ENCODE measurements at regions not wholly inside any gene's neighbourhood (a gene's known extent, or its start where the extent isn't known, plus 50 kb on each side); places are given as distances from the start of the nearest gene placed in this dataset.
A peak's percentile ranks its signal among the peaks of the same experiment; 100 is the strongest.

DNA sequence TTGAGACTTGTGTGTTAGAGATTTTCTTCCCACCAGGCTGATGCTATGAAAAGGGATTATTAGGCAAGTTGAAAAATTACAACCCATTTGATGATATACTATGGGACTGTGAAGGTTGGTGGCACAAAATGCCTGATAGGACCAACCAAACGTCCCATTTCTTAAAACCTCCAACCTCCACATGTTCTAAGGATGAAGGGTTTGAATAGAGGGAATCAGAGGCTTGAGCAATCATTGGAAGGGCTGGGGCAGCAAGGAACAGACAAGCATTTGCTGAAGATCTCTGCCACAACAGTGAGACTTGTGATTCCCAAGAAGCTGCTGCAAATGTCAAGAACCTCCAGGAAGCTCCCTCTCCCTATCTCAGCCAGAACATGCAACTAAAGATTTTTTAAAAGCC, 283.1 kb downstream of the ELAVL2 start:
- in situ Hi-C loops (cut with HindIII; ENCODE audit: low sequenced_read_pairs) = no loop called here
- DNase-seq (ENCODE audit: low spot score) = no peak

- in situ Hi-C loops (cut with HindIII; ENCODE audit: low sequenced_read_pairs) = no loop called here
Measured at GRCh38 chr9:23543419-23543818, 282.6 kb downstream of the ELAVL2 start.

GRCh38 chr9:23545728-23546127, 280.3 kb downstream of the ELAVL2 start:
- no peak for DNase-seq (ENCODE audit: low spot score)
- in situ Hi-C loops (cut with HindIII; ENCODE audit: low sequenced_read_pairs) = no loop called here

More at GRCh38 chr9:23543419-23543818, 282.6 kb downstream of the ELAVL2 start:
- no peak for DNase-seq (ENCODE audit: low spot score)

GRCh38 chr9:23551311-23551721, 274.7 kb downstream of the ELAVL2 start:
- DNase-seq (ENCODE audit: low spot score) = peak; percentile 46
- in situ Hi-C loops (cut with HindIII; ENCODE audit: low sequenced_read_pairs) = no loop called here

DNA sequence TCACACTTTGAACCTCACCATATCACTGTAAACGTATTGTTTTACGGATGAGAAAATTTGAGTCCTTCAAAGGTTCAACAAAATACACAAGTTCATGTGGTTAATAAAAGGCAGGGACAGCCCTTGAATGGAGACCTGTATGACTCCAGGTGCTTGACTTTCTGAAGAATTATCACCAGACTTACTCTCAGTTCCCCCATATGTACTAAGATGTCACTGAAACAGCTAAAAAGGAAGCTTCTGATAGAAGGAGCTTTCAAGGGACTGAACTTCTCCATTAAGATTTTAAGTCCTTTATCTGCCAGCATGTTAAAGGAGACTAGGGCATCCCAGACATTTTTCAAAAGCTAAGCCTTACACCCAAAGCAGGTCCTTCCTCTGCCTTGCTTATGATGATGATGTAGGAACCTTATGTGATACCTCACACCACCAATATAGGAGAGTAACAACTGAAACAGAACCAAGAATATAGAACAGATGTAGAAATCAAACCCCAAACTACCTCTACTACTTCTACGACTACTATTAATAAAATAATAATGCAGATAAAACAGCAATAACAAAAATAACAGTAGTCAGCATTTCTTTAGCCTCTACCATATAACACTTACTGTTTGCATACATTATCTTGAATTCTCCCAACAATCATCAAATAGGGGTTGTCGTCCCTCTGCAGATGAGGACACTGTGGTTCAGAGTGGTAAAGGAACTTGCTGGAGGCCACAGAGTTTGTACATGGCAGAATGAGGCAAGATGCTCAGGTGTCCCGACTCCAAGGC, 273.9 kb downstream of the ELAVL2 start:
- in situ Hi-C loops (cut with HindIII; ENCODE audit: low sequenced_read_pairs) = no loop called here
- no peak for DNase-seq (ENCODE audit: low spot score)

DNA sequence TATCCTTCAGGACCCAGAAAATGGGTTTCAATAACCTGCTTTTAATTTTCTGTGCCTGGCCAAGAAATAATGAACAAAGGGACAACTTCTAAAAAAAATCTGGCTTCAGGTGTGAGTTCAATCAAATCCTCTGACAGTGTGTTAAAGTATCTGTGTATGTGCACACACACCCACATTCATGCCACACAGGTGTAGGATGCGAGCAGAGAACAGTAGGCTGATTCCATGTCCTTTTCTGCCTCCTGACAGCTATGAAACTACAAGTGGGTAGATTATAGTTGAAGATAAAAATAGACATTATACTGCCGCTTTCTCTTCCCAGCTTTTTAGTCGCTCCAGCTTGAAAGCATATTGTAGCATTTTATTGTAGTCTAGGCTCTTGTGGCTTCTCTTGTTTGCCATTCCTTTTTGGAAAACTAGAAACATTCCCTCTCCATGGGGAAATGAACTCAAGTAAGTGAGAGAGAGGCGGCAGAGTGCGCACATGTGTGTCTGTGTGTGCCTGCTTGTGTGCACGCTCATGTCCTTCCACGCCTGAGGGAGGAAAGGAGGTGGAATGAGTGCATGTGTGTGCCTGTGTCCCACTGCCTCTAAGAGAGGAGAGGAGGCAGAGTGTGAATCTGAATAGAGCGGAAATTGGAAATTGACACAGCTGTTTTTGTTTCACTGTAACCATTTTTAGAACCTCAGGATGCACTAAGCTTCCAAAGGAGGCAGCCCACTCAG, 273.0 kb downstream of the ELAVL2 start:
- no peak for DNase-seq (ENCODE audit: low spot score)
- in situ Hi-C loops (cut with HindIII; ENCODE audit: low sequenced_read_pairs) = no loop called here

- in situ Hi-C loops (cut with HindIII; ENCODE audit: low sequenced_read_pairs) = no loop called here
- peak; percentile 92 for DNase-seq (ENCODE audit: low spot score)
Measured at GRCh38 chr9:23554686-23555085, 271.4 kb downstream of the ELAVL2 start.

DNA sequence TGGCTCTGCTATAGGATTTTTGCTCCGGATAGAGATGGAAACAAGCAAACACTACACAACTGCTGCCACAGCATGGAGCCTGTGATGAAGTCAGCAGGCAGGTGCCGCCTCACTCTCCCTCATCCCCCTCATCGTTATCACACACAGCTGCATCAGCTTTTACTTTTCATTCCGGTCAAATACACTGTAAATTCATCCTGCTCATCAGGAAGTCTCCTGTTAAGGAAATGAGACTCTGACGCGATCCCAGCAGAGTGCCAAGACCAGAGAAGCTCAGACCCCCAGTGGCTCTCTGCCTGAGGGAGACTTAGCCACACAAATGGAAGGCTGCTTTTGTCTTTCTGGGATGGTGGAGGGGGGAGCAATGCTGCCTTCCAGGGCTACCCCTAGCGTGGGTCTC, 270.2 kb downstream of the ELAVL2 start:
- in situ Hi-C loops (cut with HindIII; ENCODE audit: low sequenced_read_pairs) = no loop called here
- no peak for DNase-seq (ENCODE audit: low spot score)

DNA sequence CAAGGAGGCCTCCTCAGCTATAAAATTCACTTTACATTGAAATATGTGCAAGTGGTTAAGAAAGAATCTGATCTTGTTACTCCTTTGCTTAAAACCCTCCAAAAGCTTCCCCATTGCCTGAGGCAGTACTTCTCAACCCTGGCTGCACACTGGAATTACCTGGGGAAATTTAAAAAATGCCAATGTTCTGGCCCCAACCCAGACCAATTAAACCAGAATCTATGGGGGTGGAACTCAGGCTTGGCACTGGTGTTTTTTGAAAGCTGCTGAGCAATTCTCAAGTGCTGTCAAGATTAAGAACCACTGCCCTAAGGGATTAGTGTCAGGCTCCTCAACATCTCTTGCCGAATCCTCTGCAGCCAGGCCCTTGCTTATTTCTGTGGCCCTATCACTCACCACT, 269.6 kb downstream of the ELAVL2 start:
- DNase-seq (ENCODE audit: low spot score) = no peak
- in situ Hi-C loops (cut with HindIII; ENCODE audit: low sequenced_read_pairs) = no loop called here

GRCh38 chr9:23557689-23558088, 268.4 kb downstream of the ELAVL2 start:
- DNase-seq (ENCODE audit: low spot score) = no peak
- in situ Hi-C loops (cut with HindIII; ENCODE audit: low sequenced_read_pairs) = no loop called here

- in situ Hi-C loops (cut with HindIII; ENCODE audit: low sequenced_read_pairs) = no loop called here
- no peak for DNase-seq (ENCODE audit: low spot score)
Measured at GRCh38 chr9:23559522-23559921, 266.5 kb downstream of the ELAVL2 start.

DNA sequence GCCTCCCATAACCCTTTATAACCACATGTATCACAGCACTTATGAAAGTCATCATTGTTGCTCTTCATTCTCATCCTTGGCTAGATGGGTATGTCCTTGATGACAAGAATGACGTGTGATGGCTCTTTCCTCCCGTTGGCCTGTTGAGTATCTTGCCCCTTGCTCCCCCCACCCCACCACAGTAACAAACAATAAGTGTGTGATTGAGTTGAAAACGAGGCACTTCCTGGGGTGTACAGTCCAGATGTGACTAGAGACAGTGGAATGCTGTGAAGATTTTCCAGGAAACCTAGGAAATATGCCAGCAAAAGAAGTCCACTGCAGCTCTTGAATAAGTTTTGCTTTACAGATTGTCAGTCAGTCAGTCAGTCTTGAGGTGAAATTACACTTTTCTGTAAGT, 262.5 kb downstream of the ELAVL2 start:
- in situ Hi-C loops (cut with HindIII; ENCODE audit: low sequenced_read_pairs) = no loop called here
- no peak for DNase-seq (ENCODE audit: low spot score)

- in situ Hi-C loops (cut with HindIII; ENCODE audit: low sequenced_read_pairs) = no loop called here
- DNase-seq (ENCODE audit: low spot score) = peak; percentile 89
Measured at GRCh38 chr9:23567516-23568165, 258.4 kb downstream of the ELAVL2 start.

- in situ Hi-C loops (cut with HindIII; ENCODE audit: low sequenced_read_pairs) = no loop called here
- DNase-seq (ENCODE audit: low spot score) = no peak
Measured at GRCh38 chr9:23571414-23572104, 254.5 kb downstream of the ELAVL2 start.

GRCh38 chr9:23573800-23574199, 252.2 kb downstream of the ELAVL2 start:
- DNase-seq (ENCODE audit: low spot score) = no peak
- in situ Hi-C loops (cut with HindIII; ENCODE audit: low sequenced_read_pairs) = no loop called here

- in situ Hi-C loops (cut with HindIII; ENCODE audit: low sequenced_read_pairs) = no loop called here
- DNase-seq (ENCODE audit: low spot score) = no peak
Measured at GRCh38 chr9:23577611-23578010, 248.4 kb downstream of the ELAVL2 start.

DNA sequence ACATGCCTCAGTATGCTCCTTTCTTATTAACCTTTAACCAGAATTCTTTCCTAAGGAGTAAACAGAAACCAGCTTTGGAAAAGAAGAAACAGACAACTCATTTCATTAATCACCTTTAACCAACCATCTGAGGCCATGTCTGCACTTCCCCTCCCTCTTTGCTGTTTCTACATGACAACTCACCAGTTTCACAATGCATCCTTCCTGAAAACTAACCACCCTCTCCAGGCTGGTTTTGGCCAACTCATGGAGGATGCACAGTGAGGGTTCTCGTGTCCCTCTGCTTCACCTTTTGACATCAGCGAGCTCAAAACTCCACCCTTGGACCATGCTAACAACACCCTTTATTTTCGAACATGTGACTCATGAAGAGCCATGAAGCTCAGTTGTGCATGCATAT, 244.1 kb downstream of the ELAVL2 start:
- in situ Hi-C loops (cut with HindIII; ENCODE audit: low sequenced_read_pairs) = no loop called here
- no peak for DNase-seq (ENCODE audit: low spot score)

GRCh38 chr9:23582836-23583235, 243.2 kb downstream of the ELAVL2 start:
- in situ Hi-C loops (cut with HindIII; ENCODE audit: low sequenced_read_pairs) = no loop called here

GRCh38 chr9:23586906-23587305, 239.1 kb downstream of the ELAVL2 start:
- no peak for DNase-seq (ENCODE audit: low spot score)
- in situ Hi-C loops (cut with HindIII; ENCODE audit: low sequenced_read_pairs) = no loop called here

More at GRCh38 chr9:23582836-23583235, 243.2 kb downstream of the ELAVL2 start:
- no peak for DNase-seq (ENCODE audit: low spot score)

DNA sequence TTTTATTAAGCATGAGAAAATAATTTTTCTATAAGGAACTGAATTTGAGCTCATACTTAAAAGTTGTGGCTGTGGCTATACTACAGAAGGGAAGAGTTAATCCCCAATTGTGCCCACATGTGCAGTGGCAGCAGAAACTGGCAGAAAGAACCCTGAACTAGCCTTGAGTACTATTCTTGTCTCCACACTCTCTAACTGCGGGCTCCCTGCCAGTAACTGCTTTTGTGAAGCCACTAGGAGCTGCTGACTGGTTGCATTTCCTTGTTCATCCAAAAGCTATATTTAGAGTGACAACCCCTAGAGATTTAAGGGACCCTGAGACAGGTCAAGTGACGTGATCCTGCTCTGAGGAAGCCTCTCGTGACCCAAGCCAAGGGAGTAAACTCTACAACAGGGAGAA, 238.6 kb downstream of the ELAVL2 start:
- in situ Hi-C loops (cut with HindIII; ENCODE audit: low sequenced_read_pairs) = no loop called here

More for the DNA sequence above, 238.6 kb downstream of the ELAVL2 start:
- DNase-seq (ENCODE audit: low spot score) = peak; percentile 40

All from G401 (cell line).